Keratinocyte (primary cell): ENCODE measurements at regions not wholly inside any gene's neighbourhood (a gene's known extent, or its start where the extent isn't known, plus 50 kb on each side); places are given as distances from the start of the nearest gene placed in this dataset.

Experiments used
- DNase-seq: peaks from one replicate; pipeline ENCODE4 v3.0.0-alpha.2; 2011; ENCODE audit warnings: low read depth, missing footprints, low spot score
- FAIRE-seq: peaks from 2 replicates; lab custom pipeline; 2011; peaks lifted over from hg19 to GRCh38; lab: Jason Lieb, UNC
- H2AFZ ChIP-seq: 2 replicates; pipeline ENCODE4 v1.6.0; 2012; ENCODE audit warnings: low read length, control low read depth, inconsistent platforms; ENCODE audit not compliant: control insufficient read depth
- H3K27ac ChIP-seq: 2 replicates; pipeline ENCODE4 v1.5.1; 2011; ENCODE audit warnings: low read length; ENCODE audit not compliant: control insufficient read depth, insufficient read depth
- H3K27me3 ChIP-seq: 3 replicates; pipeline ENCODE4 v1.6.0; 2011; ENCODE audit warnings: low read length; ENCODE audit not compliant: control insufficient read depth, insufficient read depth; ENCODE audit errors: extremely low read depth
- H3K36me3 ChIP-seq, 2 experiments: 2 replicates in 1 of 2; 3 replicates in 1 of 2; pipeline ENCODE4 v1.5.1; 2011; ENCODE audit warnings: low read length in 2 of 2, mild to moderate bottlenecking in 1 of 2; ENCODE audit not compliant: control insufficient read depth in 2 of 2, insufficient read depth in 2 of 2; ENCODE audit errors: extremely low read depth in 1 of 2
- H3K4me1 ChIP-seq: 3 replicates; pipeline ENCODE4 v1.5.1; 2011; ENCODE audit warnings: low read length; ENCODE audit not compliant: control insufficient read depth, insufficient read depth; ENCODE audit errors: extremely low read depth
- H3K4me2 ChIP-seq: 3 replicates; pipeline ENCODE4 v1.6.0; 2011; ENCODE audit warnings: low read depth, low read length; ENCODE audit not compliant: control insufficient read depth, insufficient read depth; ENCODE audit errors: extremely low read depth
- H3K4me3 ChIP-seq, 3 experiments: fragments of 200-600 bp in 1 of 3; sonication (generic) in 1 of 3; 2 replicates in 2 of 3; 3 replicates in 1 of 3; pipeline ENCODE4 v1.5.1; 2011 to 2016; ENCODE audit warnings: low read length in 3 of 3, mild to moderate bottlenecking in 3 of 3, control low read depth in 2 of 3, inconsistent platforms in 1 of 3, low read depth in 1 of 3, mixed read lengths in 1 of 3, mixed run types in 1 of 3, moderate library complexity in 1 of 3; ENCODE audit not compliant: control insufficient read depth in 2 of 3, insufficient read depth in 2 of 3; ENCODE audit errors: extremely low read depth in 1 of 3
- H3K79me2 ChIP-seq: 2 replicates; pipeline ENCODE4 v1.6.0; 2012; ENCODE audit warnings: low read length; ENCODE audit not compliant: control insufficient read depth, insufficient read depth
- H3K9ac ChIP-seq: 3 replicates; pipeline ENCODE4 v1.6.0; 2011; ENCODE audit warnings: low read length; ENCODE audit not compliant: control insufficient read depth, insufficient read depth; ENCODE audit errors: extremely low read depth
- H3K9me1 ChIP-seq: 3 replicates; pipeline ENCODE4 v1.6.0; 2011; ENCODE audit warnings: low read length; ENCODE audit not compliant: control insufficient read depth, insufficient read depth; ENCODE audit errors: extremely low read depth
- H3K9me3 ChIP-seq: 2 replicates; pipeline ENCODE4 v1.5.1; 2012; ENCODE audit warnings: low read depth, low read length; ENCODE audit not compliant: control insufficient read depth
- H4K20me1 ChIP-seq: 3 replicates; pipeline ENCODE4 v1.6.0; 2011; ENCODE audit warnings: low read length; ENCODE audit not compliant: control insufficient read depth, insufficient read depth; ENCODE audit errors: extremely low read depth
- EZH2 ChIP-seq: IDR thresholded peaks from one replicate; pipeline ENCODE4 v1.6.1; 2012; ENCODE audit warnings: inconsistent platforms, mild to moderate bottlenecking, low read length, moderate library complexity
- dilution Hi-C: fragments of 300-500 bp; cut with MboI; formaldehyde crosslinking; loops from one replicate; pipeline ENCODE4 v1.7.0; 2020; ENCODE audit warnings: low sequenced_read_pairs; ENCODE audit not compliant: extremely low pct_ligation_motif_present
- TF ChIP-seq, protein P1 (sequence below), 3 experiments: IDR thresholded peaks in 1 of 3; conservative IDR thresholded peaks in 1 of 3; optimal IDR thresholded peaks in 1 of 3; 2 replicates in 2 of 3; 3 replicates in 1 of 3; pipeline versions ENCODE3 to v1.5.1; 2011; ENCODE audit warnings: low read length in 3 of 3, mild to moderate bottlenecking in 3 of 3, moderate library complexity in 2 of 3, control low read depth in 1 of 3, inconsistent platforms in 1 of 3; ENCODE audit not compliant: insufficient read depth in 2 of 3; ENCODE audit errors: extremely low read depth in 1 of 3

GRCh38 chr5:17424674-17425073 is 73.4 kb upstream of the TAF11L2 start:
- no peaks in the 10 kb centered on the region for H3K79me2 ChIP-seq
- H3K4me2 ChIP-seq: no peak overlapping the region
- no peak overlapping the region for H3K9ac ChIP-seq
- no peak overlapping the region for H2AFZ ChIP-seq
- H3K9me1 ChIP-seq: no peaks in the 10 kb centered on the region
- no peak for TF ChIP-seq EZH2
- TF ChIP-seq, protein P1, sequence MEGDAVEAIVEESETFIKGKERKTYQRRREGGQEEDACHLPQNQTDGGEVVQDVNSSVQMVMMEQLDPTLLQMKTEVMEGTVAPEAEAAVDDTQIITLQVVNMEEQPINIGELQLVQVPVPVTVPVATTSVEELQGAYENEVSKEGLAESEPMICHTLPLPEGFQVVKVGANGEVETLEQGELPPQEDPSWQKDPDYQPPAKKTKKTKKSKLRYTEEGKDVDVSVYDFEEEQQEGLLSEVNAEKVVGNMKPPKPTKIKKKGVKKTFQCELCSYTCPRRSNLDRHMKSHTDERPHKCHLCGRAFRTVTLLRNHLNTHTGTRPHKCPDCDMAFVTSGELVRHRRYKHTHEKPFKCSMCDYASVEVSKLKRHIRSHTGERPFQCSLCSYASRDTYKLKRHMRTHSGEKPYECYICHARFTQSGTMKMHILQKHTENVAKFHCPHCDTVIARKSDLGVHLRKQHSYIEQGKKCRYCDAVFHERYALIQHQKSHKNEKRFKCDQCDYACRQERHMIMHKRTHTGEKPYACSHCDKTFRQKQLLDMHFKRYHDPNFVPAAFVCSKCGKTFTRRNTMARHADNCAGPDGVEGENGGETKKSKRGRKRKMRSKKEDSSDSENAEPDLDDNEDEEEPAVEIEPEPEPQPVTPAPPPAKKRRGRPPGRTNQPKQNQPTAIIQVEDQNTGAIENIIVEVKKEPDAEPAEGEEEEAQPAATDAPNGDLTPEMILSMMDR (optimal IDR thresholded peaks at IDR 0.05 in 1 of 3, IDR thresholded peaks at IDR 0.05 in 1 of 3, conservative IDR thresholded peaks at IDR 0.05 in 1 of 3; ENCODE audit: extremely low read depth in 1 of 3, insufficient read depth in 2 of 3, low read length in 3 of 3): no peak
- DNase-seq: no peak
- FAIRE-seq: no peak
- no peaks in the 10 kb centered on the region for H4K20me1 ChIP-seq
- H3K9me3 ChIP-seq: no peaks in the 10 kb centered on the region
- no peak overlapping the region for H3K4me3 ChIP-seq
- H3K36me3 ChIP-seq: no peaks in the 10 kb centered on the region
- no peaks in the 10 kb centered on the region for H3K4me1 ChIP-seq
- dilution Hi-C loops: no loop called here
- no peak overlapping the region for H3K27ac ChIP-seq
- H3K27me3 ChIP-seq: no peaks in the 10 kb centered on the region

GRCh38 chr5:17425385-17426070 is 72.5 kb upstream of the TAF11L2 start:
- Histone ChIP-seq H2AFZ (no peak overlapping the region), H3K27ac (no peak overlapping the region), H3K9me3 (no peaks in the 10 kb centered on the region), H3K36me3 (no peaks in the 10 kb centered on the region), H3K27me3 (no peaks in the 10 kb centered on the region), H3K4me1 (no peaks in the 10 kb centered on the region), H4K20me1 (no peaks in the 10 kb centered on the region), H3K4me2 (no peak overlapping the region), H3K4me3 (no peak overlapping the region), H3K9me1 (no peaks in the 10 kb centered on the region), H3K79me2 (no peaks in the 10 kb centered on the region), H3K9ac (no peak overlapping the region)
- no peak for TF ChIP-seq EZH2
- TF ChIP-seq, protein P1 (optimal IDR thresholded peaks at IDR 0.05 in 1 of 3, IDR thresholded peaks at IDR 0.05 in 1 of 3, conservative IDR thresholded peaks at IDR 0.05 in 1 of 3; ENCODE audit: extremely low read depth in 1 of 3, insufficient read depth in 2 of 3, low read length in 3 of 3): no peak
- dilution Hi-C loops: no loop called here
- no peak for FAIRE-seq
- no peak for DNase-seq
